Tibial nerve (tissue), 4 donors: ENCODE measurements at regions not wholly inside any gene's neighbourhood (a gene's known extent, or its start where the extent isn't known, plus 50 kb on each side); places are given as distances from the start of the nearest gene placed in this dataset.

Source experiments
- DNase-seq, 2 donors: peaks; one replicate each; pipeline ENCODE4 v3.0.0-alpha.2; 2019; ENCODE audit warnings: low spot score in 2 of 2
- H3K27ac ChIP-seq, 4 donors: fragments of 200-600 bp; sonication (generic) in 3 of 4; one replicate each; pipeline ENCODE4 v1.5.1; 2017 to 2019; ENCODE audit warnings: mild to moderate bottlenecking in 1 of 4
- H3K27me3 ChIP-seq, 2 donors: fragments of 200-600 bp; sonication (generic) in 1 of 2; one replicate each; pipeline versions ENCODE4 v1.5.1 to v1.6.0; 2017 to 2019
- H3K36me3 ChIP-seq, 3 donors: fragments of 200-600 bp; sonication (generic); one replicate each; pipeline ENCODE4 v1.5.1; 2018 to 2019
- H3K4me1 ChIP-seq, 4 donors: fragments of 200-600 bp; sonication (generic) in 3 of 4; one replicate each; pipeline ENCODE4 v1.5.1; 2017 to 2019
- H3K4me3 ChIP-seq, 4 donors: fragments of 200-600 bp; sonication (generic) in 3 of 4; one replicate each; pipeline ENCODE4 v1.5.1; 2017 to 2019; ENCODE audit warnings: mild to moderate bottlenecking in 1 of 4, moderate library complexity in 1 of 4
- H3K9me3 ChIP-seq, 4 donors: fragments of 200-600 bp; sonication (generic) in 3 of 4; one replicate each; pipeline ENCODE4 v1.5.1; 2017 to 2019
- CTCF ChIP-seq, 5 experiments: fragments of 200-600 bp in 3 of 5; fragments of 450-650 bp in 2 of 5; sonication (generic) in 3 of 5; IDR thresholded peaks; one replicate each; pipeline ENCODE4 v1.5.1; 2016 to 2019; ENCODE audit warnings: antibody characterized with exemption in 5 of 5, mild to moderate bottlenecking in 3 of 5, moderate library complexity in 2 of 5
- EP300 ChIP-seq, 2 donors: sonication (generic); formaldehyde crosslinking; IDR thresholded peaks; one replicate each; pipeline ENCODE4 v1.6.1; 2017; ENCODE audit warnings: antibody characterized with exemption in 2 of 2, mild to moderate bottlenecking in 1 of 2
- POLR2A ChIP-seq, 2 donors: fragments of 450-650 bp; IDR thresholded peaks; one replicate each; pipeline ENCODE4 v1.6.1; 2017; ENCODE audit warnings: antibody characterized with exemption in 2 of 2, mild to moderate bottlenecking in 2 of 2, moderate library complexity in 2 of 2
- WGBS, 2 donors: methylation state at CpG; one replicate each; pipeline ENCODE4 v1.1.5; 2018; 5-methylcytosine and 5-hydroxymethylcytosine counted together

DNA sequence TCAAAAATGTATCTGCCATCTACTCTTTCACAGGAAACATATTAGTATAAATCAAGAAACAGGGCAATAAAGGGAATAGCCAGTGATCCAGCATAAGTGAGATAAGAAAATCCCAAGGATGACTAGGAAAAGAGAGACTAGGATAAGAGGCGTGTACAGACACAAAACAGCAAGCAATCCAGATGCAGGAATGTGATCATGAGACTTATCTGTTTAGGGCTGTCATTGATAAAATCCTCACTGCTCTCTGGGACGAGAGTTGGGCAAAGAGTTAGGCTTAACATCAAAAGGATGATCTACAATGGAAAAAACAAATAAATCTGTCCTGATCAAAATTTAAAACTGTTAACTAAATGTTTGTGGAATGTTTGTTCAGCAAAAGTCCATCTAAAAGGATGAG is 1156.8 kb upstream of the C9orf72 start:
- Histone ChIP-seq H3K4me1 (no peaks in the 10 kb centered on the region), H3K9me3 (no peaks in the 10 kb centered on the region), H3K27ac (no peak overlapping the region), H3K36me3 (no peaks in the 10 kb centered on the region), H3K27me3 (no peaks in the 10 kb centered on the region), H3K4me3 (no peak overlapping the region)
- DNase-seq, result no peak
- 57 to 58% methylated on average over 2 of the region's 2 CpGs for WGBS, 2 donors
- TF ChIP-seq CTCF (IDR thresholded peaks at IDR 0.05) (no peak), POLR2A (IDR thresholded peaks at IDR 0.05) (no peak), EP300 (IDR thresholded peaks at IDR 0.05) (no peak)

DNA sequence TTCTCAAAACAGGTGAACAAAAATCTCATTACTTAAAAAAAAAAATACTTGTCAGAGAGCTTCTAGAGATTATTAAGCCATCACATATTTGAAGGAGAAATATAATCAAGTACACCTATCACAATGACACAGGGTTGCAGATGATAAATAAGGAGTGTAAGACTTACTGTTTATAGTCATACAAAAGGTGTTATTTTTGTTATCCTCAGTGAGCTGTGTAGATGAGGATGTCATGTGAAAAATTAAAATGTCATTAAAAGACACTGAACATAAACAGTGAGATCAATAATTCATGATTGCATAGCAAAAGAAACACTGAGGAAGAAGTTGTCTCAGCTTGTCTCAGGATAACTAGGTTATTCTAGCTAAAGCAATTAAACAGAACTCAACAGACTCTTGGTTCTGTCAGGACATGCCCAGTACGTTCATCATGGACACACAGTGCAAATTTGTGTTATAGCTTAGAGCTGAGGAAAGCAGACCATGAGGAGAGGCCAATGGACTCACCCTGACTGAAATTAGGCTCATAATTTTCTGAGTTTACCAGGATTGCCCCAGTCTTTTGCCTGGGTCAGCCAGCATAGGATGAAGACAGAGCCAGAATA is 1162.6 kb upstream of the C9orf72 start:
- Histone ChIP-seq H3K4me3 (no peak overlapping the region), H3K27ac (no peak overlapping the region), H3K4me1 (no peaks in the 10 kb centered on the region), H3K9me3 (no peaks in the 10 kb centered on the region), H3K36me3 (no peaks in the 10 kb centered on the region), H3K27me3 (no peaks in the 10 kb centered on the region)
- no peak for DNase-seq
- 70 to 76% methylated on average over 1 of the region's 1 CpG for WGBS, 2 donors
- TF ChIP-seq CTCF (IDR thresholded peaks at IDR 0.05) (no peak), EP300 (IDR thresholded peaks at IDR 0.05) (no peak), POLR2A (IDR thresholded peaks at IDR 0.05) (no peak)

DNA sequence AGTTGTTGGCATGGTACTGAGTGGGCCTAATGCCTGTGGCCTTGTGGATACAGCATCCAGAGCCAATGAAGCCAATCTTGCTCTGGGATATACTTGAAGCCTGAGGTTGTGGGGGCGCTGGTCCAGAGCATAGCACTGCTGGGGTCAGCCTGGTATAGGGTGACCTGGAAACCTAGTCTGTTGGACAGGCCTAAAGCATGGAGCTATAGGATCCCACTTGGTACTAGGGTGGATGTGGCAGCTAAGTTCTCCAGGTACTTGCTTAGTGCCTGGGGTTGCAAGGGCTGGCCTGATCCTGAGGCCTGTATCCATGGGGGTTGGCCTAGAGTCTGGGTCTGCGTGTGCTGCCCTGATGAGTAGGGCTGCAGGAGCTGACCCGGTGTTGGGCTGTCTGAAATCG is 1168.2 kb upstream of the C9orf72 start:
- Histone ChIP-seq H3K27ac (no peak overlapping the region), H3K4me1 (no peaks in the 10 kb centered on the region), H3K4me3 (no peak overlapping the region), H3K27me3 (no peaks in the 10 kb centered on the region), H3K9me3 (peaks cover 0 to 6% (median 0%) of the 10 kb centered on the region in 4 donors), H3K36me3 (no peaks in the 10 kb centered on the region)
- DNase-seq, result no peak
- TF ChIP-seq CTCF (IDR thresholded peaks at IDR 0.05) (no peak), EP300 (IDR thresholded peaks at IDR 0.05) (no peak), POLR2A (IDR thresholded peaks at IDR 0.05) (no peak)
- 72 to 83% methylated on average over 3 to 4 of the region's 4 CpGs for WGBS, 2 donors

- Histone ChIP-seq H3K4me3 (no peak overlapping the region), H3K9me3 (peaks cover 0 to 6% (median 0%) of the 10 kb centered on the region in 4 donors), H3K36me3 (no peaks in the 10 kb centered on the region), H3K4me1 (no peaks in the 10 kb centered on the region), H3K27me3 (no peaks in the 10 kb centered on the region), H3K27ac (no peak overlapping the region)
- WGBS, 2 donors, result 56 to 60% methylated on average over 10 of the region's 10 CpGs
- DNase-seq, result no peak
- no peak for TF ChIP-seq EP300 (IDR thresholded peaks at IDR 0.05)
- no peak for TF ChIP-seq CTCF (IDR thresholded peaks at IDR 0.05)
Measured at GRCh38 chr9:28747351-28747985, 1174.2 kb upstream of the C9orf72 start.

GRCh38 chr9:28750136-28750535 is 1176.9 kb upstream of the C9orf72 start:
- WGBS, 2 donors, result 77% methylated on average over 2 of the region's 2 CpGs

More at GRCh38 chr9:28750136-28750535, 1176.9 kb upstream of the C9orf72 start:
- Histone ChIP-seq H3K36me3 (no peaks in the 10 kb centered on the region), H3K27me3 (no peaks in the 10 kb centered on the region), H3K4me1 (no peaks in the 10 kb centered on the region), H3K27ac (no peak overlapping the region), H3K9me3 (no peaks in the 10 kb centered on the region), H3K4me3 (no peak overlapping the region)
- DNase-seq, result no peak
- TF ChIP-seq EP300 (IDR thresholded peaks at IDR 0.05) (no peak), CTCF (IDR thresholded peaks at IDR 0.05) (no peak), POLR2A (IDR thresholded peaks at IDR 0.05) (no peak)
